ENCODE measurements at regions not wholly inside any gene's neighbourhood (a gene's known extent, or its start where the extent isn't known, plus 50 kb on each side); places are given as distances from the start of the nearest gene placed in this dataset.
A peak's percentile ranks its signal among the peaks of the same experiment; 100 is the strongest.

DNA sequence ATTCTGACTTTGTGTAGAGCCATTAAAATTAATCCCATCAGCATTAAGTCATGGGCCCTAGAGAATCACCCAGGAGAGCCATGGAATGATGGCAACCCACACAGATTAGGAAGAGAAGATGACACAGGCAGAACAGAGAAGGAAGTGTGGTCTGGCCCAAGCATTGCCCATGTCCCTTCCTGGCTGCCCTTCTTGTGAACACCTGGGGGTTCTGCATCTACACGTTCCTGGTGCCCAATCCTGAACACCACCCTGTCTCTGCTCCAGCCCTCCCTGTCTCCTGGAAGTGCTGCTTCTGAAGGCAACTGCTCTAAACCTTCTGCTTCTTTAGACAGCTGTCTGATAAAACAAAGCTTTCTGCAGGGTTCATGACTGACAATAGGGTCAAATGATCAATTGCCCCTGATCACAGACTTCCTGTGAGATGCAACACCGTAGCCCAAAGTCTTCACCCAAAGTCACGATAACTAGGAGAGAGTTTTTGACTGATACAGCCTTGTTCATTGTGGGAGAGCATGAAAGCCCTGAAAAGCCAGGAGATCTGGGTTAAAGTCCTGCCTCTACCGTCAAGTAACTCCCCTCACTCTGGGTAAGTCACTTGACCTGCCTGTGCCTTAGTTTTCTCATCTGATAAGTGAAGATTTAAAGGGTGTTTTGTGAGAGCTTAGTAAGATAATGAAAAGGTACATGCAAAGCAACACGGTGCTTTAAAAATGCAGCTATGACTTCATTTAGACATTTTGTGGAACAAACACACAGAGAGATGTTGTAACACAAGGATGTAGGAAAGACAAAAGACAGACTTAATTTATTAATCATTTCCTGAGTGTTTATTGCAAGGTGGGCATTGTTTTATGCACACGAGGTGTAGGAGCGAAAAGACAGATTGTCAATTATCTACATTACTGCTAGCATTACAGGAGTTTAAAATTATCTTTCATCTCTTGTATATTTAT is 291.2 kb upstream of the STXBP5 start:
- H3K27me3 Mint-ChIP-seq (ENCODE audit: unreplicated experiment): no peaks in the 10 kb centered on the region
- H3K9me3 Mint-ChIP-seq (ENCODE audit: unreplicated experiment): no peaks in the 10 kb centered on the region
- H3K27ac Mint-ChIP-seq (ENCODE audit: unreplicated experiment): no peak overlapping the region
- no peaks in the 10 kb centered on the region for H3K36me3 Mint-ChIP-seq (ENCODE audit: low read depth, unreplicated experiment)
- DNase-seq (ENCODE audit: low spot score): no peak
- TF ChIP-seq, protein P1, sequence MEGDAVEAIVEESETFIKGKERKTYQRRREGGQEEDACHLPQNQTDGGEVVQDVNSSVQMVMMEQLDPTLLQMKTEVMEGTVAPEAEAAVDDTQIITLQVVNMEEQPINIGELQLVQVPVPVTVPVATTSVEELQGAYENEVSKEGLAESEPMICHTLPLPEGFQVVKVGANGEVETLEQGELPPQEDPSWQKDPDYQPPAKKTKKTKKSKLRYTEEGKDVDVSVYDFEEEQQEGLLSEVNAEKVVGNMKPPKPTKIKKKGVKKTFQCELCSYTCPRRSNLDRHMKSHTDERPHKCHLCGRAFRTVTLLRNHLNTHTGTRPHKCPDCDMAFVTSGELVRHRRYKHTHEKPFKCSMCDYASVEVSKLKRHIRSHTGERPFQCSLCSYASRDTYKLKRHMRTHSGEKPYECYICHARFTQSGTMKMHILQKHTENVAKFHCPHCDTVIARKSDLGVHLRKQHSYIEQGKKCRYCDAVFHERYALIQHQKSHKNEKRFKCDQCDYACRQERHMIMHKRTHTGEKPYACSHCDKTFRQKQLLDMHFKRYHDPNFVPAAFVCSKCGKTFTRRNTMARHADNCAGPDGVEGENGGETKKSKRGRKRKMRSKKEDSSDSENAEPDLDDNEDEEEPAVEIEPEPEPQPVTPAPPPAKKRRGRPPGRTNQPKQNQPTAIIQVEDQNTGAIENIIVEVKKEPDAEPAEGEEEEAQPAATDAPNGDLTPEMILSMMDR (IDR thresholded peaks at IDR 0.05; ENCODE audit: unreplicated experiment): no peak
- H3K4me3 Mint-ChIP-seq (ENCODE audit: unreplicated experiment): no peak overlapping the region
- peaks cover 12% of the 10 kb centered on the region for H3K4me1 Mint-ChIP-seq (ENCODE audit: unreplicated experiment)

DNA sequence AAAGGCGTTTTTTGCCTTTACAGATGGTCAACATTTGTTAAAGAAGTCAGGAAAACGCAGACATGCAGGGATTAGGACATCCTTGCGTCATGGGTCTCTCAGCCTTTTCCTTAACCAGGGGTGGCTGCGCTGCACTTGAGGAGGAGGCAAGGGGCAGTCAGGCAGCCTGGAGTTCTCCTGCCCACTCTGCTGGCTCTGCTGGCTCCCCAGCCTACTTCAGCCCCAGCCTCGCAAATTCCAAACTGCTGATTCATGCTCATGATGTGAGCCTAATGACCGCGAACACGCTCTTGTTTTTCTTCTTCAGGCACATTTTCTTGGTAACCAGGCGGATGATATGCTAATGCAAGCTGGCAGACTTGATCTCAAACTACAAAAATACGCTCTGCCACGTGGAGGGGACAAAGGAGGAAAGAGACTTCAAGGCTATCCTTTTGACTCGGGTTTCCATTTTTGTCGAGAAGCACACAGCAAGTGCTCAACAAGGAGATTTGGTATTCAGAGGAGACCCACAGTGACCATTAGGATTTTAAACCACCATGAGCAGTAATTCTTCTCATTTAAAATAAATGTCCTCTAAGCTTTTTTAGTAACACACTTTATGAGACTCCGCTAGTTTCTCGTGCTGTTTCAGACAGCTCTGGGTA is 290.3 kb upstream of the STXBP5 start:
- no peak overlapping the region for H3K27ac Mint-ChIP-seq (ENCODE audit: unreplicated experiment)
- peaks cover 12% of the 10 kb centered on the region for H3K4me1 Mint-ChIP-seq (ENCODE audit: unreplicated experiment)
- TF ChIP-seq, protein P1 (IDR thresholded peaks at IDR 0.05; ENCODE audit: unreplicated experiment): no peak
- DNase-seq (ENCODE audit: low spot score): peak; percentile 8
- H3K9me3 Mint-ChIP-seq (ENCODE audit: unreplicated experiment): no peaks in the 10 kb centered on the region
- H3K4me3 Mint-ChIP-seq (ENCODE audit: unreplicated experiment): no peak overlapping the region
- H3K36me3 Mint-ChIP-seq (ENCODE audit: low read depth, unreplicated experiment): no peaks in the 10 kb centered on the region
- H3K27me3 Mint-ChIP-seq (ENCODE audit: unreplicated experiment): no peaks in the 10 kb centered on the region

DNA sequence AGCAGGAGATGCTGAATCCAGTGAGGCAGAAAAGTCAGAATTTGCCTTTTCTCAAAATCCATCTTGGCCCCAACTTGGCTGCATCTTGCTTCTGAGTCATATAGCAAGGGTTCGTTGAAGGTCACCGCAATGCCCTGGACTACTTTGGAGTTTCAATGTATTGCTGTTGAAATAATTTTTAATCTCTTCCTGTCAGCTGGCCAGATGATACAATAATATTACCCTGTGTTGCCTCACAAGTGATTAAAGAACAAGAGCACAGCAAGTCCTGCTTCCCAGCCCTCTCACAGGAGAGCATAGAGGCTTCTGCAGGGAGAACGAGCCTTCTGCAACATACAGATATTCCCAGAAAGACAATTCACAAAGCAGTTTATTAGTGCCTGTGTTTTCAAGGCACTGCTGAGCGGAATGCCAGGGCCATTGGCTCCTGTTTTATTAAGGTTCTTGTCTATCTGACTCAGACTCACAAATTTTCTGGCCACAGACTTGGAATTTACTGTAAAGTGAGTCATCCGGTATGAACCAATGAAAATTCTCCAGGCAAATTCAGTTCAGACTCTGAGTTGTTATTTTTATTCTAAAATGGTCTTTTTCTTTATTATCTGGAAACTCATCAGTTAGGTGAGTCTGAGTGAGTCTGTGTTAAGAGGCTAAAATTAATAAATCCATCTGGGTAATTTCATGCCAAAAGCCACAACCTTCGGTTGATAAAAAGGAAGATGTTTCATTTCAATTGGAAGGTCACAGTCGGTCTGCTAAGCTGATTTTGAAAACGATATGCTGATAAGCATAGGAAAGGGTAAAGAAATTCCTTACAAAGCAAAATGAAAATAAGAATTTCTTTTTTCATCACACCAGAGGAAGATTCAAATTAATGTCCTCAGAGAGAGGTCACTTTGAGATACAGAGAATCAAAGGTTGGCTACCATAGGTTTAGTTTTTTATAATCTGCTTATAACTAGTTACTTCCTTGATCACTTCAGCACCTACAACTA is 289.4 kb upstream of the STXBP5 start:
- H3K27ac Mint-ChIP-seq (ENCODE audit: unreplicated experiment): no peak overlapping the region
- H3K36me3 Mint-ChIP-seq (ENCODE audit: low read depth, unreplicated experiment): no peaks in the 10 kb centered on the region
- no peaks in the 10 kb centered on the region for H3K9me3 Mint-ChIP-seq (ENCODE audit: unreplicated experiment)
- TF ChIP-seq, protein P1 (IDR thresholded peaks at IDR 0.05; ENCODE audit: unreplicated experiment): no peak
- H3K4me3 Mint-ChIP-seq (ENCODE audit: unreplicated experiment): no peak overlapping the region
- H3K4me1 Mint-ChIP-seq (ENCODE audit: unreplicated experiment): peaks cover 12% of the 10 kb centered on the region
- no peak for DNase-seq (ENCODE audit: low spot score)
- no peaks in the 10 kb centered on the region for H3K27me3 Mint-ChIP-seq (ENCODE audit: unreplicated experiment)

DNA sequence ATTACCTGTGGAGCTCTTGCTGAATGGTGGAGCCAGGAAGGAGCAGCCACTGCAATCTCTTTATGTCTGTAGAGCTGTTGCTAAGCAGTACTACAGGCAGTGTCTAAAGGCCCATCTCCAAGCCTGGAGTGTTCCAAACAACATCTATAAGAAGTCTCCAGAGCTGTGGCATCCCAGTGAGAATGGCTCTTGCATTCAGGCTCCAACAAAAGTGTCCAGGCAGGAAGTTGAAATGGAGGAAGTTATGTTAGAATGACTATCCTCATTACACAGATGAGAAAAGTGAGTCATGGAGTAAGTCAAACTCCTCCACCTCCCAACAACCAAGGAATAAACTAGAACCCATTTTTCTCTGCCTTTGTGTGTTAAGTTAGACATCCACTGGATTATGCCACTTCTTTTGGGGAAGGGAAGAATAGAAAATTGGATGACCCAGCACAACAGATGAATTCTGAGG is 288.5 kb upstream of the STXBP5 start:
- no peak overlapping the region for H3K4me3 Mint-ChIP-seq (ENCODE audit: unreplicated experiment)
- DNase-seq (ENCODE audit: low spot score): no peak
- H3K4me1 Mint-ChIP-seq (ENCODE audit: unreplicated experiment): peaks cover 12% of the 10 kb centered on the region
- no peak overlapping the region for H3K27ac Mint-ChIP-seq (ENCODE audit: unreplicated experiment)
- no peaks in the 10 kb centered on the region for H3K36me3 Mint-ChIP-seq (ENCODE audit: low read depth, unreplicated experiment)
- TF ChIP-seq, protein P1 (IDR thresholded peaks at IDR 0.05; ENCODE audit: unreplicated experiment): no peak
- no peaks in the 10 kb centered on the region for H3K27me3 Mint-ChIP-seq (ENCODE audit: unreplicated experiment)
- H3K9me3 Mint-ChIP-seq (ENCODE audit: unreplicated experiment): no peaks in the 10 kb centered on the region
